Naive B cell (primary cell): ENCODE measurements at regions not wholly inside any gene's neighbourhood (a gene's known extent, or its start where the extent isn't known, plus 50 kb on each side); places are given as distances from the start of the nearest gene placed in this dataset.

Experiments
- ATAC-seq, 2 donors: fragments of 150-1000 bp; cut with Tn5 transposase; 2 replicates each; pipeline ENCODE4 v1.10.0; 2021; ENCODE audit warnings: low read depth in 2 of 2, mild to moderate bottlenecking in 2 of 2, moderate library complexity in 2 of 2
- DNase-seq: peaks from one replicate; pipeline ENCODE4 v3.0.0; 2022
- H3K27ac Mint-ChIP-seq, 6 donors: one replicate each; pipeline ENCODE4 v1.8.0; 2020 to 2022; ENCODE audit warnings: mild to moderate bottlenecking in 6 of 6, mixed read lengths in 6 of 6, moderate library complexity in 5 of 6, inconsistent platforms in 2 of 6
- H3K27me3 Mint-ChIP-seq, 3 donors: one replicate each; pipeline ENCODE4 v1.8.0; 2021 to 2022; ENCODE audit warnings: mixed read lengths in 3 of 3, mild to moderate bottlenecking in 1 of 3
- H3K36me3 Mint-ChIP-seq, 2 donors: one replicate each; pipeline ENCODE4 v1.8.0; 2020 to 2022; ENCODE audit warnings: mixed read lengths in 2 of 2, inconsistent platforms in 1 of 2, mild to moderate bottlenecking in 1 of 2
- H3K4me1 Mint-ChIP-seq, 3 donors: one replicate each; pipeline ENCODE4 v1.8.0; 2020 to 2022; ENCODE audit warnings: mixed read lengths in 3 of 3, inconsistent platforms in 1 of 3, mild to moderate bottlenecking in 1 of 3, moderate library complexity in 1 of 3
- H3K4me3 Mint-ChIP-seq, 8 donors: one replicate each; pipeline ENCODE4 v1.8.0; 2020 to 2022; ENCODE audit warnings: mild to moderate bottlenecking in 8 of 8, mixed read lengths in 8 of 8, moderate library complexity in 8 of 8, inconsistent platforms in 2 of 8
- H3K9me3 Mint-ChIP-seq, 7 donors: one replicate each; pipeline ENCODE4 v1.8.0; 2020 to 2022; ENCODE audit warnings: mixed read lengths in 7 of 7, mild to moderate bottlenecking in 5 of 7, inconsistent platforms in 2 of 7, moderate library complexity in 1 of 7

DNA sequence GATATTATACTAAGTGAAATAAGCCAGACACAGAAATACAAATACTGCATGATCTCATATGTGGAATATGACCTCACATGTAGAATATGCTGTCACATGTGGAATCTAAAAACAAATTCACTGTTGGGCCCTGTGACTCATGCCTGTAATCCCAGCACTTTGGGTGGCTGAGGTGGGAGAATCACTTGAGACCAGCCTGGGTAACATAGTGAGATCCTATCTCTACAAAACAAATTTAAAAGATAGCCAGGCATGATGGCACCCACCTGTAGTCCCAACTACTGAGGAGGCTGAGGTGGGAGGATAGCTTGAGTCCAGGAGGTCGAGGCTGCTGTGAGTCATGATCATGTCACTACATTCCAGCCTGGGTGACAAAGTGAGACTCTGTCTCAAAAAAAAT lies 160.3 kb downstream of the PTEN start:
- no peak for DNase-seq
- Mint-ChIP-seq H3K27me3 (no peaks in the 10 kb centered on the region), H3K4me1 (peaks cover 16 to 18% (median 16%) of the 10 kb centered on the region in 3 donors), H3K4me3 (no peak overlapping the region), H3K27ac (no peak overlapping the region), H3K36me3 (peaks cover 0 to 7% of the 10 kb centered on the region in 2 donors), H3K9me3 (peaks cover 0 to 4% (median 0%) of the 10 kb centered on the region in 7 donors)
- ATAC-seq: no peak

DNA sequence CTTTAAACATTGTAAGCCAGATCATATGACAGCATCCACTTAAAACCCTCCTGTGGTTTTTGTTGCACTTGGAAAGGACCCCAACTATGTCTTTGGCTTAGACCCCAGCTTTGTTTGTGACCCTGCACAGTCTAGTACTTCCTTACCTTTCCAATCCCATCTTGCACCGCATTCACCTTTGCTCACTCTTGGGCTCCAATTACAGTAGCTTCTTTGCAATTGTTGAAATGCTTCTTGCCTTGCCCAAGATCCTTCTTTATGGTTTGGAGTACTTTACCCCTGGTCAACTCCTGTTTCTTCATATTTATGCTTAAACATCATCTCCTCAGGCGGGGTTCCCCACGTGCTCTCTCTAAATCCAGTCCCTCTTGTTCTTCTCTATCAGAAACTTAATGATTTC lies 162.6 kb downstream of the PTEN start:
- H3K27me3 Mint-ChIP-seq: no peaks in the 10 kb centered on the region
- peaks cover 0 to 5% of the 10 kb centered on the region in 2 donors for H3K36me3 Mint-ChIP-seq
- ATAC-seq: no peak
- peaks cover 15 to 18% (median 16%) of the 10 kb centered on the region in 3 donors for H3K4me1 Mint-ChIP-seq
- peaks cover 0 to 4% (median 0%) of the 10 kb centered on the region in 7 donors for H3K9me3 Mint-ChIP-seq
- H3K27ac Mint-ChIP-seq: peak overlapping the region in 2 of 6 donors; percentile 67 to 69
- H3K4me3 Mint-ChIP-seq: no peak overlapping the region
- no peak for DNase-seq

DNA sequence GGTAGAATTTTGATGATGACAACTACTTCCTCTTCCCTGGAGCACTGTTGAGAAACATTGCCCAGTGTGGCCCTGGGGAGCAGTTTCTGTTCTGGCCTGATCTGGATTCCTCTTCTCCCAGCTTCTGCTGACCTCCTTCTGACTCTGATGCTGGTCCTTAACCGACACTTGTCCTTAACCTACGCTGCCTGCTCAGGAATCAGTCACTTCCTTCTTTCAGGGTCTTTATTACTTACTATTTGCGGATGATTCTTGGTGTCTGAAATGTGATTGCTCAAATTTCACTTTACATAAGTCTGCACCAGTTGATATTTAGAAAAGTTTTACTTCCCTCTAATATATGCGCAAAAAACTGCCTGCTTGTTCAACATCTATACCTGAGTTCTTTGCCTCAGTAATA lies 164.1 kb downstream of the PTEN start:
- peak overlapping the region; percentile 14 to 90 (median 58) for H3K27ac Mint-ChIP-seq
- H3K4me3 Mint-ChIP-seq: peak overlapping the region in 7 of 8 donors; percentile 1 to 73 (median 42)
- ATAC-seq: peak; percentile 57 to 60

GRCh38 chr10:88028072-88028471 lies 164.6 kb downstream of the PTEN start:
- DNase-seq: no peak
- H3K4me3 Mint-ChIP-seq: no peak overlapping the region
- no peaks in the 10 kb centered on the region for H3K36me3 Mint-ChIP-seq
- peak overlapping the region in 3 of 6 donors; percentile 17 to 44 (median 26) for H3K27ac Mint-ChIP-seq
- H3K4me1 Mint-ChIP-seq: peaks cover 10 to 18% (median 16%) of the 10 kb centered on the region in 3 donors
- peaks cover 0 to 4% (median 0%) of the 10 kb centered on the region in 7 donors for H3K9me3 Mint-ChIP-seq
- H3K27me3 Mint-ChIP-seq: no peaks in the 10 kb centered on the region
- no peak for ATAC-seq

More for the DNA sequence above, 164.1 kb downstream of the PTEN start:
- no peaks in the 10 kb centered on the region for H3K36me3 Mint-ChIP-seq
- H3K27me3 Mint-ChIP-seq: no peaks in the 10 kb centered on the region
- H3K4me1 Mint-ChIP-seq: peaks cover 10 to 18% (median 16%) of the 10 kb centered on the region in 3 donors
- H3K9me3 Mint-ChIP-seq: peaks cover 0 to 4% (median 0%) of the 10 kb centered on the region in 7 donors
- peak; percentile 18 for DNase-seq

GRCh38 chr10:88028654-88029053 lies 165.2 kb downstream of the PTEN start:
- Mint-ChIP-seq H3K27me3 (no peaks in the 10 kb centered on the region), H3K9me3 (no peaks in the 10 kb centered on the region), H3K27ac (no peak overlapping the region), H3K4me3 (no peak overlapping the region), H3K4me1 (peaks cover 10 to 19% (median 19%) of the 10 kb centered on the region in 3 donors), H3K36me3 (no peaks in the 10 kb centered on the region)
- DNase-seq (no peak), ATAC-seq (no peak)

DNA sequence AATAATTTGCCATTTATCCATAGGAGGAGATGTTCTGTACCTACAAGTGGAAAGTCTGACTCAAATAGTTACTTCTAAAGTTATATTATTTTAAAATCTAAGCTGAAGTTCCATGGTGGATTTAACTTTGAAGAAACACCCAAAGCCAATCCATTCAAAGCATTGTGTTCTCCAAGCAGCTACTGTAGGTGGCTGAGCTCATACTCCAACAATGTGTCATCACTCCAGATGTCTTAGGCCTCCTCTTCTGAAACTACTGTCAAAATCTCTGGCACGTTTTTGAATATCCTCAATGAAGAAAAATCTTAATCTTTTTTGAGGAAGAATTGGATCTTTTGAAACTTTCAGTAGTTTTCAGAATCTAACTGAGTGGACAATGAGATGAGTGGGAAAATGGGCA lies 169.1 kb downstream of the PTEN start:
- Mint-ChIP-seq H3K9me3 (no peaks in the 10 kb centered on the region), H3K4me3 (no peak overlapping the region), H3K4me1 (peaks cover 10 to 14% (median 10%) of the 10 kb centered on the region in 3 donors), H3K36me3 (no peaks in the 10 kb centered on the region), H3K27me3 (no peaks in the 10 kb centered on the region), H3K27ac (no peak overlapping the region)
- no peak for ATAC-seq
- DNase-seq: no peak

- H3K27ac Mint-ChIP-seq: peak overlapping the region in 1 of 6 donors; percentile 27
- H3K4me3 Mint-ChIP-seq: no peak overlapping the region
- H3K36me3 Mint-ChIP-seq: no peaks in the 10 kb centered on the region
Observed at GRCh38 chr10:88033385-88033784, 170.0 kb downstream of the PTEN start.

DNA sequence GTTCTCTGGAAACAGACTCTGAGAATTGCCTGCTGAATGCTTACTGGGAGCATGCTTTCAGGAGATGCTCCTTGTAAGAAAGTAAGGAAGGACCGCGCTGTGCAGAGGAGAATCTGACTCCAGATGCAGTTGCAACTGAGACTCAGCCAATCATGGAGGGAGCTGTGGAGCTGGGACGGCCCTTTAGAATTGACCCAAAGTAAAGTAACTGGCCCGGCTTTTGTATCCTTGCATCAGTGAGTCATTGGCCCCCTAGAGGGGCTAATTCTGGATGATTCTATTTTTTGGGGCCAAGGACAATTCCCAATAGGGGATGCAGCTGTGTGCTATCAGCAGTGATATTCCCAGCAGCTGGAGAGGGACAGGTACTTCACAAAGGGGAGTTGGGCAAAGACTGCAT lies 170.4 kb downstream of the PTEN start:
- Mint-ChIP-seq H3K27ac (peak overlapping the region in 1 of 6 donors; percentile 27), H3K4me3 (no peak overlapping the region), H3K4me1 (peaks cover 6 to 10% (median 7%) of the 10 kb centered on the region in 3 donors), H3K27me3 (no peaks in the 10 kb centered on the region), H3K36me3 (no peaks in the 10 kb centered on the region), H3K9me3 (no peaks in the 10 kb centered on the region)
- no peak for DNase-seq
- no peak for ATAC-seq

More at GRCh38 chr10:88033385-88033784, 170.0 kb downstream of the PTEN start:
- ATAC-seq (no peak), DNase-seq (no peak)
- no peaks in the 10 kb centered on the region for H3K9me3 Mint-ChIP-seq
- H3K4me1 Mint-ChIP-seq: peaks cover 6 to 10% (median 7%) of the 10 kb centered on the region in 3 donors
- H3K27me3 Mint-ChIP-seq: no peaks in the 10 kb centered on the region

DNA sequence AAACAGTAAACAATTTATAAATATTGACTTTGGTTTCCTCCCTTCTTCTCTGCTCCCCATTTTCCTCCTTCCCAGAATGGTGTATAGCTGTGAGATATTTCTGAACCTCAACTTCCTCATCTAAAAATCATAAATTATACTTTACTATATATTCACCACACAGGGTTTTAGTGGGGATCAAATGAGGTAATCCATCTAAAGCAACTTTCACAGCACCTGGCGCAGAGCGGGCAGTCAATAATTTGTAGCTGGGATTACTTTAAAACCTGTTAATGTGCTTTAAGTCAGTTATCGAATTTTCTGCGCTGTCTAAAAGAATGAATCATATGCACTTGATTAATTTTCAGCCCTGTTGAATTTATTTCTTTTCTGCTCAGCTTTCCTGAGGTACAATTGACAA lies 172.7 kb downstream of the PTEN start:
- H3K4me1 Mint-ChIP-seq: peaks cover 6 to 10% (median 7%) of the 10 kb centered on the region in 3 donors
- no peak for DNase-seq
- no peaks in the 10 kb centered on the region for H3K9me3 Mint-ChIP-seq
- no peaks in the 10 kb centered on the region for H3K36me3 Mint-ChIP-seq
- no peak overlapping the region for H3K4me3 Mint-ChIP-seq
- H3K27me3 Mint-ChIP-seq: no peaks in the 10 kb centered on the region
- H3K27ac Mint-ChIP-seq: peak overlapping the region in 1 of 6 donors; percentile 15
- ATAC-seq: no peak

DNA sequence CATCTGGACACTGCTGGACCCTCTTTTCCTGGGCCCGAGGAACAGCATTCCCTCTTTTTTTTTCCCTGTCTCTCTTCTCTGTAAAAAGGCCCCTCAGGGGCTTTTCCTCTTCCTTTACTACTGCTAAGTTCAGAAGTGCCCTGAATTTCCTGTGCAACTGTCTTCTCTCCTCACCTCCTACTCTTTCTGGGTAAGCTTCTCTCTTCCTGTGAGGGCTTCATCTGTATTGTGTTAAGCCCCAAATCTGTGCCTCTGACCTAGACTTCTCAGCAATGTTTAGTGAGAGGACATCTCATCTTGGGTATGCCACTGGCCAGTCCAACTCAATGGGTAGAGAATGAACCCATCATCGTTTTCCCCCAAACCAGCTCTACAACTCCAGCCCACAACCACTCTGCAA lies 174.2 kb downstream of the PTEN start:
- Mint-ChIP-seq H3K27me3 (no peaks in the 10 kb centered on the region), H3K4me1 (peaks cover 6 to 10% (median 7%) of the 10 kb centered on the region in 3 donors), H3K9me3 (no peaks in the 10 kb centered on the region), H3K4me3 (no peak overlapping the region), H3K27ac (peak overlapping the region in 1 of 6 donors; percentile 8), H3K36me3 (no peaks in the 10 kb centered on the region)
- ATAC-seq (no peak), DNase-seq (no peak)

- Mint-ChIP-seq H3K27ac (peak overlapping the region in 2 of 6 donors; percentile 14 to 20), H3K9me3 (no peaks in the 10 kb centered on the region), H3K4me3 (no peak overlapping the region), H3K27me3 (peaks cover 0 to 5% (median 0%) of the 10 kb centered on the region in 3 donors), H3K36me3 (no peaks in the 10 kb centered on the region), H3K4me1 (peaks cover 6 to 13% (median 10%) of the 10 kb centered on the region in 3 donors)
- no peak for DNase-seq
- no peak for ATAC-seq
Observed at GRCh38 chr10:88038268-88038667, 174.8 kb downstream of the PTEN start.

GRCh38 chr10:88039496-88040200 lies 176.2 kb downstream of the PTEN start:
- Mint-ChIP-seq H3K27ac (no peak overlapping the region), H3K4me3 (no peak overlapping the region), H3K27me3 (peaks cover 0 to 6% (median 0%) of the 10 kb centered on the region in 3 donors), H3K36me3 (no peaks in the 10 kb centered on the region), H3K4me1 (peaks cover 3 to 14% (median 8%) of the 10 kb centered on the region in 3 donors), H3K9me3 (no peaks in the 10 kb centered on the region)
- DNase-seq (no peak), ATAC-seq (no peak)

DNA sequence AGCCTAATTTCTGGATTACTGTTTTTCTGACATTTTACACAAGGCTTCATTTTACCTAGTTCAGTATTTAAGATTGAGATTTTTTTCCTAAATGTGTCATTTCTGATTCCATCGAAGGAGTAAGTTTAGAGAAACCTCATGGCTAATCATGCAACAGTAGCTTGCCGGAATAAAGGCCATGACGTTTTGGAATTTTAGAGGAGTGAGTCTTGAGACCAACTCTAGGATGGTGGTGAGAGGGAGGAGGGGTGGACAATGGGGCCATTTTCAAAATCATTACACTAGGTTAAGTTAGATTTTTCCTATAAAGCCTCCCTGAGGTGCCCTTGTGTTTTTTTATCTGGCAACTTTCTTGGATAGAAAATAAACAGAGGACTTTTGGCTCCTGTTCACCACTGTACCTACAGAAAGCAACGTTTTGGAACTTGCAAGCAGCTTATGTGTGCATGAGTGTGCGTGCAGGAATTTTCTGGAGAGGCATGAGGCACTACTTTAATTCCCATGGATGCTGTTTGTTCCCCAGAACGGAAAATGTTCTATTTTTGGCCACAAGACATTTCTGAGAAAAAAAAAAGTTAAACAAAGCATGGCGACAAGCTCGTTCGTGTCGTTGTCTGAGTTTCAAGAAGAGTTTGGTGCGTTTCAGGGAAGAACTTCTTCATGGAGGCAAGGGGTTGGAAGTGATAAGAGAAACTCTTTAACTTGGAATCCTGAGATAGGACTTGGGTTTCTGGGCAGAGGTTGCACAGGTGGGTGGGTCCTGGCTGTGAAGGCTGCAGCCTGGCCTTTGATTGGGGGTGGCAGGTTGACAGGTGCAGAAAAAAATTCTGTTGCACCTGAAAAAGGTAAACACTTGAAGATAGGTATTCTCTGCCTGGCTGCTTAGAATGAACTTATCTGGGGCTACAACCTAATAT lies 178.1 kb downstream of the PTEN start:
- peaks cover 0 to 2% (median 0%) of the 10 kb centered on the region in 7 donors for H3K9me3 Mint-ChIP-seq
- peak overlapping the region in 2 of 6 donors; percentile 68 to 74 for H3K27ac Mint-ChIP-seq
- H3K27me3 Mint-ChIP-seq: peaks cover 0 to 6% (median 0%) of the 10 kb centered on the region in 3 donors
- DNase-seq (no peak), ATAC-seq (no peak)
- H3K4me1 Mint-ChIP-seq: peaks cover 3 to 29% (median 23%) of the 10 kb centered on the region in 3 donors
- H3K36me3 Mint-ChIP-seq: no peaks in the 10 kb centered on the region
- no peak overlapping the region for H3K4me3 Mint-ChIP-seq
